WERI-Rb-1 (cell line): ENCODE measurements at regions not wholly inside any gene's neighbourhood (a gene's known extent, or its start where the extent isn't known, plus 50 kb on each side); places are given as distances from the start of the nearest gene placed in this dataset.

ENCODE experiments used
- DNase-seq: peaks from one replicate; pipeline ENCODE4 v3.0.0-alpha.2; 2020
- H3K27ac ChIP-seq: fragments of 250-450 bp; sonication (Bioruptor Pico); 2 replicates; pipeline ENCODE4 v1.5.1; 2020; ENCODE audit warnings: mild to moderate bottlenecking, moderate library complexity
- H3K27me3 ChIP-seq: fragments of 250-450 bp; sonication (Bioruptor Pico); 2 replicates; pipeline ENCODE4 v1.5.1; 2021; ENCODE audit warnings: mild to moderate bottlenecking, low read depth, moderate library complexity; ENCODE audit not compliant: insufficient read depth, severe bottlenecking
- H3K36me3 ChIP-seq: fragments of 250-450 bp; sonication (Bioruptor Pico); 2 replicates; pipeline ENCODE4 v1.5.1; 2020; ENCODE audit warnings: mild to moderate bottlenecking, moderate library complexity
- H3K4me3 ChIP-seq: 2 replicates; pipeline ENCODE4 v1.5.1; 2011; ENCODE audit warnings: low read depth, mild to moderate bottlenecking, control low read depth, low read length
- H3K9me3 ChIP-seq: fragments of 250-450 bp; sonication (Bioruptor Pico); 2 replicates; pipeline ENCODE4 v1.5.1; 2021; ENCODE audit warnings: mild to moderate bottlenecking, moderate library complexity; ENCODE audit not compliant: severe bottlenecking
- TF ChIP-seq, protein P1 (sequence below): IDR thresholded peaks from 2 replicates; pipeline ENCODE4 v1.5.1; 2011; ENCODE audit warnings: low read depth, mild to moderate bottlenecking, control low read depth, inconsistent platforms, low read length

DNA sequence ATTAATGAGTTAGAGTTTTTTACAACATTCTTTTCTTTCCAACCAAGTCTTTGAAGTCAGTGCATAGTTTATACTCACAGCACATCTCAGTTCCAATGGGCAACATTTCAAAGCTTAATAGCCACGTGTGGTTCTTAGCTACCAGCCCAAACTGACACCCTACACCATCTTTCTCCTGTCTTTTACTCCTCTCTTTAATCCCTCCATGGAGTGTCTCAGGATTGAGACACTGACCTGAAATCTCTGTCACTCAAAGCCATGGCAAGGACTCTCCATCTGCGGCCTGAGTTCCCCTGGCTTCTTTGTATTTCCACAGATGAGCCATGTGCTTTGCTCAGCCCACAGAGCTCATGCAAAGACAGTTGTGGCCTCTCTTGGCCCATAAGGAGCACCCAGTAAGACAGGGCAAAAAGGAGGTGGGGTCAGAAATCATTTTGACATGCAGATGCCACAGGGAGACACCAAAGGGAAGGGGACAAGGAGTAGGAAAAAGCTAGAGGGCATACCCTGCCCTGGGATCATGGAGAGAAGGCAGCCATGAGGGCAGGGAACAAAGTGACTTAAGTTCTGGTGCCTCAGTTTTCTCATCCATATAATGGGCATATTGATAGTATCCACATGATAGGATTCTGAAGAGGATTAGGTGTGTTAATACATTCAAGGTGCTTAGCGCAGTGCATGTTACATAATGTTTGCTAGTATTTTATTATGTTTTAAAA lies 493.6 kb upstream of the PROK2 start:
- H3K36me3 ChIP-seq: no peaks in the 10 kb centered on the region
- H3K27me3 ChIP-seq: no peaks in the 10 kb centered on the region
- DNase-seq: peak; percentile 61
- no peak overlapping the region for H3K4me3 ChIP-seq
- TF ChIP-seq, protein P1, sequence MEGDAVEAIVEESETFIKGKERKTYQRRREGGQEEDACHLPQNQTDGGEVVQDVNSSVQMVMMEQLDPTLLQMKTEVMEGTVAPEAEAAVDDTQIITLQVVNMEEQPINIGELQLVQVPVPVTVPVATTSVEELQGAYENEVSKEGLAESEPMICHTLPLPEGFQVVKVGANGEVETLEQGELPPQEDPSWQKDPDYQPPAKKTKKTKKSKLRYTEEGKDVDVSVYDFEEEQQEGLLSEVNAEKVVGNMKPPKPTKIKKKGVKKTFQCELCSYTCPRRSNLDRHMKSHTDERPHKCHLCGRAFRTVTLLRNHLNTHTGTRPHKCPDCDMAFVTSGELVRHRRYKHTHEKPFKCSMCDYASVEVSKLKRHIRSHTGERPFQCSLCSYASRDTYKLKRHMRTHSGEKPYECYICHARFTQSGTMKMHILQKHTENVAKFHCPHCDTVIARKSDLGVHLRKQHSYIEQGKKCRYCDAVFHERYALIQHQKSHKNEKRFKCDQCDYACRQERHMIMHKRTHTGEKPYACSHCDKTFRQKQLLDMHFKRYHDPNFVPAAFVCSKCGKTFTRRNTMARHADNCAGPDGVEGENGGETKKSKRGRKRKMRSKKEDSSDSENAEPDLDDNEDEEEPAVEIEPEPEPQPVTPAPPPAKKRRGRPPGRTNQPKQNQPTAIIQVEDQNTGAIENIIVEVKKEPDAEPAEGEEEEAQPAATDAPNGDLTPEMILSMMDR: no peak
- H3K9me3 ChIP-seq: no peaks in the 10 kb centered on the region
- peak overlapping the region; percentile 50 for H3K27ac ChIP-seq

- TF ChIP-seq, protein P1: no peak
- DNase-seq: no peak
- Histone ChIP-seq H3K4me3 (no peak overlapping the region), H3K36me3 (no peaks in the 10 kb centered on the region), H3K9me3 (no peaks in the 10 kb centered on the region), H3K27ac (no peak overlapping the region), H3K27me3 (no peaks in the 10 kb centered on the region)
These were observed 492.8 kb upstream of the PROK2 start for GRCh38 chr3:72277710-72278109.

DNA sequence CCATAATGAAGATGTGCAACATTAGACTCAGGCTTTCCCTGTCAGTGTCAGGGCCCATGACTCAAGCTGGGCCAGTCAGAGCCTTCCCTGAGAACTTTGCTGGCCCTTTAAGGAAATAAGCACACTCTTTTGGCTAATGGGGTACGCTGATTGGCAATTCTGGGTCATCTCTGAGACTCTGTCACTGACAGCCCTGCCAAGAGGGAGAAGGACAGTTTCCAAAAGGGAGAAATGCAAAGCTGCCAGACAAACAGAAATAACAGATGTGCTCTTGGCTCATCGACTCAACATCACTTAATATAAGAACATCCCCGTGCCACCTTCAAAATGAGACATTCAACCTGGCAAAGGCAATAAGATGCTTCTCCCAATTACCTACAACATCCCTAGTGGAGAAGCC lies 491.9 kb upstream of the PROK2 start:
- no peak for DNase-seq
- TF ChIP-seq, protein P1: no peak

DNA sequence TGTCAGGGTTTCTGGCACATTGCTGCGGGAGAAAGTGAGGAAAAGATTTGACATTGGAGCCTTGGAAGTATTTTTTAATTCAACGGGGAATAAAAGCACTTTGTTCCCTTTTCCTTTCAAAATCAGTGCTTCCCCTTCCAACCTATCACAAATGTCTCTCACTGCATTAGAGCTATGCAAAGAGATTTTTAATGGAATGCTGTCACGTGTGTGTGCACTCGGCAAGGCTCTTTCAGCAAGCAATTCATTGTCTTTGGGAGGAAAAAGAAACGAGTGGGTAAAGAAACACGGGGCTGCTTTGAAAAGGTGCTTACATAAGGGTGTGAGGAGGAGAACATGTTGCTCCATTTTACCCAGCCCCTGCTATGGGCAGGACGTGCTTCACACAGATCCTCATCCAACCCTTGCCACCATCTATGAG lies 490.4 kb upstream of the PROK2 start:
- H3K36me3 ChIP-seq: no peaks in the 10 kb centered on the region
- no peak for DNase-seq
- no peaks in the 10 kb centered on the region for H3K27me3 ChIP-seq
- peak overlapping the region; percentile 72 for H3K27ac ChIP-seq
- TF ChIP-seq, protein P1: no peak
- no peaks in the 10 kb centered on the region for H3K9me3 ChIP-seq
- no peak overlapping the region for H3K4me3 ChIP-seq

More for the DNA sequence above, 491.9 kb upstream of the PROK2 start:
- H3K27me3 ChIP-seq: no peaks in the 10 kb centered on the region
- H3K36me3 ChIP-seq: no peaks in the 10 kb centered on the region
- no peak overlapping the region for H3K27ac ChIP-seq
- H3K4me3 ChIP-seq: no peak overlapping the region
- no peaks in the 10 kb centered on the region for H3K9me3 ChIP-seq

GRCh38 chr3:72274493-72275330 lies 489.8 kb upstream of the PROK2 start:
- no peaks in the 10 kb centered on the region for H3K9me3 ChIP-seq
- TF ChIP-seq, protein P1: no peak
- no peak overlapping the region for H3K4me3 ChIP-seq
- no peaks in the 10 kb centered on the region for H3K36me3 ChIP-seq
- no peaks in the 10 kb centered on the region for H3K27me3 ChIP-seq
- peak; percentile 69 for DNase-seq
- peak overlapping the region; percentile 72 for H3K27ac ChIP-seq
